Gastroesophageal sphincter (tissue), 3 donors: ENCODE measurements at regions not wholly inside any gene's neighbourhood (a gene's known extent, or its start where the extent isn't known, plus 50 kb on each side); places are given as distances from the start of the nearest gene placed in this dataset.

Experiments used
- EP300 ChIP-seq: sonication (generic); formaldehyde crosslinking; IDR thresholded peaks from one replicate; pipeline ENCODE4 v1.6.1; 2017; ENCODE audit warnings: antibody characterized with exemption, mild to moderate bottlenecking
- POLR2A ChIP-seq, 2 donors: fragments of 450-650 bp; IDR thresholded peaks; one replicate each; pipeline ENCODE4 v1.6.1; 2017; ENCODE audit warnings: antibody characterized with exemption in 2 of 2, mild to moderate bottlenecking in 2 of 2, moderate library complexity in 1 of 2
- POLR2AphosphoS5 ChIP-seq: sonication (generic); formaldehyde crosslinking; IDR thresholded peaks from one replicate; pipeline ENCODE4 v1.6.1; 2017; ENCODE audit warnings: antibody characterized with exemption
- TF ChIP-seq, protein P1 (sequence below), 4 experiments: fragments of 200-600 bp in 2 of 4; fragments of 450-650 bp in 2 of 4; sonication (generic) in 1 of 4; IDR thresholded peaks; one replicate each; pipeline ENCODE4 v1.5.1; 2017 to 2019; ENCODE audit warnings: antibody characterized with exemption in 4 of 4, mild to moderate bottlenecking in 2 of 4, moderate library complexity in 2 of 4

DNA sequence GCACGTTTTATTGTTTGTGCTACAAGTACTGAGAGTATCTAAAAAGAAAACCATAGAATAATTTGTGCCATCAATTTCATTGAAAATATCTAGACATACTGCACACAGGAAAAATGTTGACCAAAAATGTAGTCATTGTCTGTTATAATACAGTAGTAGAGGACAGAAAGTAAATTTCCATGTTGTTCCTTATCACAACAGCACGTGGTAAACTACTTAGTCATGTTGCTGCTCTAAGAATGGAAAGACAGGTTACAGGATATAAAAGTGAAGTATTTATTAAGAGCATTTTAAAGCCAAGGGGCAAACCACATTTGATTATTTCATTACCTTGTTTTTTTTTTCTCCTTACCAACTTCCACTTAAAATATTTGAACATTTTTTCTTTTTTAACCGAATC is 89.0 kb upstream of the CEP85L start:
- TF ChIP-seq, protein P1, sequence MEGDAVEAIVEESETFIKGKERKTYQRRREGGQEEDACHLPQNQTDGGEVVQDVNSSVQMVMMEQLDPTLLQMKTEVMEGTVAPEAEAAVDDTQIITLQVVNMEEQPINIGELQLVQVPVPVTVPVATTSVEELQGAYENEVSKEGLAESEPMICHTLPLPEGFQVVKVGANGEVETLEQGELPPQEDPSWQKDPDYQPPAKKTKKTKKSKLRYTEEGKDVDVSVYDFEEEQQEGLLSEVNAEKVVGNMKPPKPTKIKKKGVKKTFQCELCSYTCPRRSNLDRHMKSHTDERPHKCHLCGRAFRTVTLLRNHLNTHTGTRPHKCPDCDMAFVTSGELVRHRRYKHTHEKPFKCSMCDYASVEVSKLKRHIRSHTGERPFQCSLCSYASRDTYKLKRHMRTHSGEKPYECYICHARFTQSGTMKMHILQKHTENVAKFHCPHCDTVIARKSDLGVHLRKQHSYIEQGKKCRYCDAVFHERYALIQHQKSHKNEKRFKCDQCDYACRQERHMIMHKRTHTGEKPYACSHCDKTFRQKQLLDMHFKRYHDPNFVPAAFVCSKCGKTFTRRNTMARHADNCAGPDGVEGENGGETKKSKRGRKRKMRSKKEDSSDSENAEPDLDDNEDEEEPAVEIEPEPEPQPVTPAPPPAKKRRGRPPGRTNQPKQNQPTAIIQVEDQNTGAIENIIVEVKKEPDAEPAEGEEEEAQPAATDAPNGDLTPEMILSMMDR (IDR thresholded peaks at IDR 0.05), result no peak
- TF ChIP-seq EP300 (no peak), POLR2AphosphoS5 (no peak), POLR2A (IDR thresholded peaks at IDR 0.05) (no peak)
